ENCODE measurements at regions not wholly inside any gene's neighbourhood (a gene's known extent, or its start where the extent isn't known, plus 50 kb on each side); places are given as distances from the start of the nearest gene placed in this dataset.

GRCh38 chr22:46087816-46088277, 62.5 kb upstream of the PPARA start:
- peak in 1 of 3 donors; percentile 32 for TF ChIP-seq POLR2A (IDR thresholded peaks at IDR 0.05)
- TF ChIP-seq CTCF (IDR thresholded peaks at IDR 0.05) = peak in 1 of 7 experiments; percentile 14
